Peyer's patch (tissue), 4 donors: ENCODE measurements at regions not wholly inside any gene's neighbourhood (a gene's known extent, or its start where the extent isn't known, plus 50 kb on each side); places are given as distances from the start of the nearest gene placed in this dataset.

ENCODE experiments used
- DNase-seq, 3 donors: peaks; one replicate each; pipeline ENCODE4 v3.0.0-alpha.2; 2017 to 2019
- H3K27ac ChIP-seq, 4 donors: fragments of 200-600 bp; sonication (generic); one replicate each; pipeline ENCODE4 v1.5.1; 2016 to 2019
- H3K27me3 ChIP-seq, 2 donors: fragments of 200-600 bp; sonication (generic); one replicate each; pipeline ENCODE4 v1.5.1; 2019
- H3K36me3 ChIP-seq, 3 donors: fragments of 200-600 bp; sonication (generic); one replicate each; pipeline ENCODE4 v1.5.1; 2016 to 2019
- H3K4me1 ChIP-seq, 4 donors: fragments of 200-600 bp; sonication (generic); one replicate each; pipeline ENCODE4 v1.5.1; 2016 to 2019
- H3K4me3 ChIP-seq, 4 donors: fragments of 200-600 bp; sonication (generic); 1 replicate in 3 of 4; 2 replicates in 1 of 4; pipeline ENCODE4 v1.5.1; 2016 to 2019; ENCODE audit warnings: mild to moderate bottlenecking in 1 of 4
- H3K9me3 ChIP-seq, 4 donors: fragments of 200-600 bp; sonication (generic); one replicate each; pipeline ENCODE4 v1.5.1; 2016 to 2019; ENCODE audit warnings: mild to moderate bottlenecking in 1 of 4
- CTCF ChIP-seq, 6 experiments: fragments of 450-650 bp in 4 of 6; fragments of 200-600 bp in 2 of 6; sonication (generic) in 1 of 6; IDR thresholded peaks; one replicate each; pipeline ENCODE4 v1.5.1; 2017 to 2019; ENCODE audit warnings: antibody characterized with exemption in 6 of 6, mild to moderate bottlenecking in 3 of 6, moderate library complexity in 1 of 6
- POLR2A ChIP-seq, 2 donors: fragments of 450-650 bp; IDR thresholded peaks; one replicate each; pipeline ENCODE4 v1.5.1; 2017; ENCODE audit warnings: antibody characterized with exemption in 2 of 2, mild to moderate bottlenecking in 2 of 2, moderate library complexity in 2 of 2

DNA sequence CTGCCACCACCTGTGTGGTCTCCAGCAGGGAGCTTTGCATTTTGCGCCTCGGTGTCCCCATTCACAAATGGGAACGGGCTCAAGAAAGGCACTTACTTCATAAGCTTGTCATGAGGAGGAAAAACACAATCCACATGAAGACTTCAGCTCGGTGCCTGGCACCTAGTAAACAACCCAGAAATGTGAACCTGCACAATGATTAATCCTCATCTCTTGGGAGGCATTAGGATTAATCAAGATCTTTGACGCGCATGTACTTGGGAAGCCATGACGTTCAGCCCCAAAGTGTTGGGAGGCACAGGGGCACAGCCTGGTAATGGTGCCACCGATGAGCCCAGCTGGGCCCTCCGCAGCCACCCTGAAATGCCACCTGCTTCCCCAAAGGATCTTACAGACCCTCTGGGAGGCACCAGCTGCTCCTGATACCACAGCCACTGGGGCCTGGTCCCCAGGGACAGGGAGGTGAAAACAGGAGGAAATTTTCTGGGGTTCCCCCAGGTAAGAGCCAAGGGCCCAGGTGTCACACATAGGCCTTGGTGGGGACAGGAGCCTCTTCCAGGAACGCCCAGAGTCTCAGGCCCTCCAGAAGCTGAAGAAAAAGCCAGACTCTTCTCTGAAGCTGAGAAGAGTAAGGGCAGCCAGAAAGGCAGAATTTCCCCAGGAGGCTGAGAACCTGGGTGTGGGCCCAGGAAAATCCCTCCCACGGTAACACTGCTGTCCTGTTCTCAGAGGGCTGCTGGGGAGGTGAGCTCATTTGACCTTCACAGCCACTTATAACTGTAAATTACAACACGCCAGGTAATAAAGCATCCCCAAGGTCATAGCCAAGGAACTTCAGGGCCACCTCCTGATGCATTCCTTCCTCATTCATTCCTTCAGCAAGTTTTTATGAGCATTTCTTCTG lies 507.5 kb downstream of the SHQ1 start:
- no peaks in the 10 kb centered on the region for H3K36me3 ChIP-seq
- no peak overlapping the region for H3K27ac ChIP-seq
- H3K4me1 ChIP-seq = peaks cover 0 to 8% (median 0%) of the 10 kb centered on the region in 4 donors
- TF ChIP-seq CTCF (IDR thresholded peaks at IDR 0.05) = no peak
- TF ChIP-seq POLR2A (IDR thresholded peaks at IDR 0.05) = no peak
- H3K27me3 ChIP-seq = no peaks in the 10 kb centered on the region
- H3K4me3 ChIP-seq = no peak overlapping the region
- H3K9me3 ChIP-seq = no peaks in the 10 kb centered on the region
- no peak for DNase-seq

DNA sequence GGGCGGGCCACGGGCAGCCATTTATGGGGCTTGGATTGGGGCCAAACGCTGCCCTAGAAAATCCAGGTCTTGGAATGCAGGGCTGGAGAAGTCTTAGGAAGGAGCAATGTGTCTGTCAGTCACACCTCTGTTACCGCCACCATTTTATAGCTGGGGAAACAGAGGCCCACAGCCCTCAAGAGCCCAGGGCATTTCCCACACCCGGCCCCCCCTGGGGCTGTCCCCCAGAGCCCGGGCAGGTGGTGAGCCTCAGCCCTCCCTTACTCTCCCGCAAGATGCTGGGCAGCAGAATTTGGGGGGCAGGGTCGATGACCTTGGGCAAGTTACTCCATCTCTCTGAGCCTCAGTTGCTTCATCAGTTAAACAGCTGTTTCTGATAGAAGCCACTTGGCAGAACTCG lies 508.2 kb downstream of the SHQ1 start:
- Histone ChIP-seq H3K4me3 (no peak overlapping the region), H3K9me3 (no peaks in the 10 kb centered on the region), H3K27ac (no peak overlapping the region), H3K36me3 (no peaks in the 10 kb centered on the region), H3K4me1 (peaks cover 0 to 8% (median 0%) of the 10 kb centered on the region in 4 donors), H3K27me3 (no peaks in the 10 kb centered on the region)
- no peak for TF ChIP-seq CTCF (IDR thresholded peaks at IDR 0.05)
- TF ChIP-seq POLR2A (IDR thresholded peaks at IDR 0.05) = no peak
- DNase-seq = no peak

DNA sequence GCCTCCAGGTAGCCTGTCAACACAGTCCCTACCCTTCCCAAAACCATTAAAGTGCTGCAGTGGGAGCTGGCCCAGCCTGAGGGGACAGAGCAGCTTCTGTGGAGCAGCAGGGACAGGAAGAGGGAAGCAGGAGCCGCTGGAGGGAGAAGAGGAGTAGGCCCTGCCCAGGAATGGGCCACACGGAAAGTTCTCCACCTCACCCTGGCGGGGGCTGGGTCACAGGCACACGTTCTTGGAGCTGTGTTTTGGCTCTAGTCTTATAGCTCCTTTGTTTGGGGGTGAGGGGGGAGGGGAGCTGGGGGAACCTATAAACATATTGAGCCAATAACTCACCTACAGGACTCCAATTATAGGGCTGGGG lies 508.6 kb downstream of the SHQ1 start:
- H3K27me3 ChIP-seq = no peaks in the 10 kb centered on the region
- no peak overlapping the region for H3K4me3 ChIP-seq
- DNase-seq = no peak
- TF ChIP-seq POLR2A (IDR thresholded peaks at IDR 0.05) (no peak), CTCF (IDR thresholded peaks at IDR 0.05) (no peak)
- no peaks in the 10 kb centered on the region for H3K9me3 ChIP-seq
- H3K4me1 ChIP-seq = peaks cover 0 to 8% (median 0%) of the 10 kb centered on the region in 4 donors
- H3K36me3 ChIP-seq = no peaks in the 10 kb centered on the region
- H3K27ac ChIP-seq = peak overlapping the region in 1 of 4 donors; percentile 13

GRCh38 chr3:72338942-72339669 lies 509.1 kb downstream of the SHQ1 start:
- Histone ChIP-seq H3K27me3 (no peaks in the 10 kb centered on the region), H3K36me3 (no peaks in the 10 kb centered on the region), H3K9me3 (no peaks in the 10 kb centered on the region), H3K4me1 (peaks cover 0 to 8% (median 0%) of the 10 kb centered on the region in 4 donors), H3K27ac (peak overlapping the region in 1 of 4 donors; percentile 13), H3K4me3 (no peak overlapping the region)
- TF ChIP-seq CTCF (IDR thresholded peaks at IDR 0.05) (no peak), POLR2A (IDR thresholded peaks at IDR 0.05) (no peak)
- no peak for DNase-seq

DNA sequence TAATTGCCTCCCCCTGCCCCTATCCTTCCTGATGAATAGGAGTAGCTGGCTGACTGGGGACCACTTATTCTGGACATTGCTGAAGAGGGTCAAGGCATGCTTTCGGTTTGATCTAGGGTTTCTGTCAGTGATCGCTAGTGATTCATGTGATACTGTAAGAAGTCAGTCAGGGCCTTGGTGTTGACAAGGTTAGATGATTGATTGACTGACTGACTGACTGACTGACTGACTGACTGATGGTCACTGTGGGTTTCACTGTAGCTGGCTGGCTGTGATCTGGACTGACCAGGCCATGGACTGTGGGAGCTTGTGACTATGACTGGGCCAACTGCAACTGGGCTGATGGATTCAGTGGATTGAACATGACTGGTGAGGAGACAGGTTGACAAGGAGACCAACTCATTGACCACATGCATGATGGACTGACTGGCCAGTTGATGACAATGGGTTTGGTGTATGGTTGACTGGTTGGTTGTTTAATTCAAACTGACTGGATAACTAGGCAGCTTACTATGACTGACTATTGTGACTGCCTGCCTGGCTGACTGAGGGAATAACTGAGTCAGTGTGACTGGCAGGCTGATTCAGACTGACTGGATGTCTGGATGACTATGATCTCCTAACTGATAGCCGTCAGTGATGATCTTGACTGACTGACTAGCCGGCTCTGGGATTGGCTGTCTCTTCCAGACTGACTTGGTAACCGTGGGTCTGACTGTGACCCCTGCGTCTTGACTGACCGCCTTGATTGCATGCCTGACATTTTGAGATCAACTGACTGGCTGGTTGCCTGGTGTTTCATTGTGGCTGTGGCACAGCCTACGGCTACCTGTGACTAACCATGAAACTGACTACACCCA lies 509.9 kb downstream of the SHQ1 start:
- DNase-seq = no peak
- TF ChIP-seq POLR2A (IDR thresholded peaks at IDR 0.05) (no peak), CTCF (IDR thresholded peaks at IDR 0.05) (no peak)
- H3K4me3 ChIP-seq = no peak overlapping the region
- no peaks in the 10 kb centered on the region for H3K27me3 ChIP-seq
- H3K27ac ChIP-seq = peak overlapping the region in 1 of 4 donors; percentile 13
- H3K4me1 ChIP-seq = peaks cover 0 to 8% (median 0%) of the 10 kb centered on the region in 4 donors
- H3K36me3 ChIP-seq = no peaks in the 10 kb centered on the region
- no peaks in the 10 kb centered on the region for H3K9me3 ChIP-seq
